Liver (tissue), 3 donors: ENCODE measurements at regions not wholly inside any gene's neighbourhood (a gene's known extent, or its start where the extent isn't known, plus 50 kb on each side); places are given as distances from the start of the nearest gene placed in this dataset.
"Not testable (repeated sequence)": the region's sequence is repeated elsewhere in the genome, so short reads cannot be mapped to it uniquely, and the experiment has no call there.

Experiments
- EGR1 ChIP-seq, 2 donors: IDR thresholded peaks; 2 replicates each; pipeline ENCODE4 v1.6.1; 2016 to 2018; ENCODE audit warnings: antibody characterized with exemption in 2 of 2, low read depth in 2 of 2
- FOXA1 ChIP-seq: IDR thresholded peaks from 2 replicates; pipeline ENCODE4 v1.6.1; 2016; ENCODE audit warnings: antibody characterized with exemption
- GABPA ChIP-seq, 2 donors: IDR thresholded peaks in 1 of 2; conservative IDR thresholded peaks in 1 of 2; 2 replicates each; pipeline ENCODE4 v1.6.1; 2016; ENCODE audit warnings: antibody characterized with exemption in 2 of 2, mild to moderate bottlenecking in 1 of 2, moderate library complexity in 1 of 2
- HNF4A ChIP-seq, 2 donors: conservative IDR thresholded peaks; 2 replicates each; pipeline ENCODE4 v1.6.1; 2016; ENCODE audit warnings: antibody characterized with exemption in 2 of 2, mild to moderate bottlenecking in 2 of 2
- HNF4G ChIP-seq: IDR thresholded peaks from 2 replicates; pipeline ENCODE4 v1.6.1; 2016; ENCODE audit warnings: antibody characterized with exemption
- JUND ChIP-seq, 2 donors: IDR thresholded peaks; 2 replicates each; pipeline ENCODE4 v1.6.1; 2016; ENCODE audit warnings: antibody characterized with exemption in 2 of 2
- RAD21 ChIP-seq, 2 donors: IDR thresholded peaks; 2 replicates each; pipeline ENCODE4 v1.6.1; 2016; ENCODE audit warnings: antibody characterized with exemption in 2 of 2, mild to moderate bottlenecking in 2 of 2
- SP1 ChIP-seq: IDR thresholded peaks from 2 replicates; pipeline ENCODE4 v1.6.1; 2018; ENCODE audit warnings: antibody characterized with exemption, mild to moderate bottlenecking
- TAF1 ChIP-seq: conservative IDR thresholded peaks from 2 replicates; pipeline ENCODE4 v1.6.1; 2016; ENCODE audit warnings: antibody characterized with exemption, mild to moderate bottlenecking
- YY1 ChIP-seq: IDR thresholded peaks from 2 replicates; pipeline ENCODE4 v1.6.1; 2016; ENCODE audit warnings: antibody characterized with exemption, mild to moderate bottlenecking
- TF ChIP-seq, protein P1 (sequence below): fragments of 150-350 bp; IDR thresholded peaks from 2 replicates; pipeline ENCODE4 v1.5.1; 2017; ENCODE audit warnings: improper control_type of control experiment, low read depth, low read length; ENCODE audit not compliant: missing input control
- TF ChIP-seq, protein P2 (sequence below): IDR thresholded peaks from 2 replicates; pipeline ENCODE4 v1.6.1; 2016; ENCODE audit warnings: antibody characterized with exemption, mild to moderate bottlenecking
- TF ChIP-seq, protein P3 (sequence below): IDR thresholded peaks from 2 replicates; pipeline ENCODE4 v1.6.1; 2016; ENCODE audit warnings: antibody characterized with exemption
- TF ChIP-seq, protein P4 (sequence below): IDR thresholded peaks from 2 replicates; pipeline ENCODE4 v1.6.1; 2016; ENCODE audit warnings: antibody characterized with exemption
- donor health status: healthy.
- donor health status: healthy.

DNA sequence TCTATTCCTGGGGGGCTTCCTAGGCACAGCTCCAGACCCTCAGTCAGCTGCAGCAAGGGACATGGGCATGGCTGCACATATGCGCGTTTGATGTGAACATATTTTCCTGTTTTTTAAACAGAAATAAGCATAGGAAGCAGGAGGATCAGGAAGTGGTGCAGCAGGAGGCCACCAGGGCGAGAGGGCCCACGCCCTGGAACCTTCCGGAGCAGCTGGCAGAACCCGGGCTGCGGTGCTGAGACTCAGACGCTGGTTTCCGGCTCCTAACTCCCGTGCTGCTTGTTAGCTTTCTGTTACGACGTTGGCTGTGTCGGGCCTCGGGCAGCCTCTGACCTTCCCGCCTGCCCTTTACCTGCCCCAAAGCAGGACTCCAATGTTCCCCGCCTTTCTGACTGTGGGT lies 5399.5 kb upstream of the TPTE start:
- TF ChIP-seq, protein P1, sequence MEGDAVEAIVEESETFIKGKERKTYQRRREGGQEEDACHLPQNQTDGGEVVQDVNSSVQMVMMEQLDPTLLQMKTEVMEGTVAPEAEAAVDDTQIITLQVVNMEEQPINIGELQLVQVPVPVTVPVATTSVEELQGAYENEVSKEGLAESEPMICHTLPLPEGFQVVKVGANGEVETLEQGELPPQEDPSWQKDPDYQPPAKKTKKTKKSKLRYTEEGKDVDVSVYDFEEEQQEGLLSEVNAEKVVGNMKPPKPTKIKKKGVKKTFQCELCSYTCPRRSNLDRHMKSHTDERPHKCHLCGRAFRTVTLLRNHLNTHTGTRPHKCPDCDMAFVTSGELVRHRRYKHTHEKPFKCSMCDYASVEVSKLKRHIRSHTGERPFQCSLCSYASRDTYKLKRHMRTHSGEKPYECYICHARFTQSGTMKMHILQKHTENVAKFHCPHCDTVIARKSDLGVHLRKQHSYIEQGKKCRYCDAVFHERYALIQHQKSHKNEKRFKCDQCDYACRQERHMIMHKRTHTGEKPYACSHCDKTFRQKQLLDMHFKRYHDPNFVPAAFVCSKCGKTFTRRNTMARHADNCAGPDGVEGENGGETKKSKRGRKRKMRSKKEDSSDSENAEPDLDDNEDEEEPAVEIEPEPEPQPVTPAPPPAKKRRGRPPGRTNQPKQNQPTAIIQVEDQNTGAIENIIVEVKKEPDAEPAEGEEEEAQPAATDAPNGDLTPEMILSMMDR: not testable (repeated sequence)
- TF ChIP-seq JUND (IDR thresholded peaks at IDR 0.05); HNF4G; TAF1; RAD21 (IDR thresholded peaks at IDR 0.05); HNF4A (conservative IDR thresholded peaks at IDR 0.05); GABPA (IDR thresholded peaks at IDR 0.05 in 1 of 2, conservative IDR thresholded peaks at IDR 0.05 in 1 of 2); SP1; EGR1 (IDR thresholded peaks at IDR 0.05; ENCODE audit: low read depth in 2 of 2); YY1; FOXA1: not testable (repeated sequence)
- TF ChIP-seq, protein P2, sequence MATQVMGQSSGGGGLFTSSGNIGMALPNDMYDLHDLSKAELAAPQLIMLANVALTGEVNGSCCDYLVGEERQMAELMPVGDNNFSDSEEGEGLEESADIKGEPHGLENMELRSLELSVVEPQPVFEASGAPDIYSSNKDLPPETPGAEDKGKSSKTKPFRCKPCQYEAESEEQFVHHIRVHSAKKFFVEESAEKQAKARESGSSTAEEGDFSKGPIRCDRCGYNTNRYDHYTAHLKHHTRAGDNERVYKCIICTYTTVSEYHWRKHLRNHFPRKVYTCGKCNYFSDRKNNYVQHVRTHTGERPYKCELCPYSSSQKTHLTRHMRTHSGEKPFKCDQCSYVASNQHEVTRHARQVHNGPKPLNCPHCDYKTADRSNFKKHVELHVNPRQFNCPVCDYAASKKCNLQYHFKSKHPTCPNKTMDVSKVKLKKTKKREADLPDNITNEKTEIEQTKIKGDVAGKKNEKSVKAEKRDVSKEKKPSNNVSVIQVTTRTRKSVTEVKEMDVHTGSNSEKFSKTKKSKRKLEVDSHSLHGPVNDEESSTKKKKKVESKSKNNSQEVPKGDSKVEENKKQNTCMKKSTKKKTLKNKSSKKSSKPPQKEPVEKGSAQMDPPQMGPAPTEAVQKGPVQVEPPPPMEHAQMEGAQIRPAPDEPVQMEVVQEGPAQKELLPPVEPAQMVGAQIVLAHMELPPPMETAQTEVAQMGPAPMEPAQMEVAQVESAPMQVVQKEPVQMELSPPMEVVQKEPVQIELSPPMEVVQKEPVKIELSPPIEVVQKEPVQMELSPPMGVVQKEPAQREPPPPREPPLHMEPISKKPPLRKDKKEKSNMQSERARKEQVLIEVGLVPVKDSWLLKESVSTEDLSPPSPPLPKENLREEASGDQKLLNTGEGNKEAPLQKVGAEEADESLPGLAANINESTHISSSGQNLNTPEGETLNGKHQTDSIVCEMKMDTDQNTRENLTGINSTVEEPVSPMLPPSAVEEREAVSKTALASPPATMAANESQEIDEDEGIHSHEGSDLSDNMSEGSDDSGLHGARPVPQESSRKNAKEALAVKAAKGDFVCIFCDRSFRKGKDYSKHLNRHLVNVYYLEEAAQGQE: not testable (repeated sequence)
- TF ChIP-seq, protein P3, sequence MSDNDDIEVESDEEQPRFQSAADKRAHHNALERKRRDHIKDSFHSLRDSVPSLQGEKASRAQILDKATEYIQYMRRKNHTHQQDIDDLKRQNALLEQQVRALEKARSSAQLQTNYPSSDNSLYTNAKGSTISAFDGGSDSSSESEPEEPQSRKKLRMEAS: not testable (repeated sequence)
- TF ChIP-seq, protein P4, sequence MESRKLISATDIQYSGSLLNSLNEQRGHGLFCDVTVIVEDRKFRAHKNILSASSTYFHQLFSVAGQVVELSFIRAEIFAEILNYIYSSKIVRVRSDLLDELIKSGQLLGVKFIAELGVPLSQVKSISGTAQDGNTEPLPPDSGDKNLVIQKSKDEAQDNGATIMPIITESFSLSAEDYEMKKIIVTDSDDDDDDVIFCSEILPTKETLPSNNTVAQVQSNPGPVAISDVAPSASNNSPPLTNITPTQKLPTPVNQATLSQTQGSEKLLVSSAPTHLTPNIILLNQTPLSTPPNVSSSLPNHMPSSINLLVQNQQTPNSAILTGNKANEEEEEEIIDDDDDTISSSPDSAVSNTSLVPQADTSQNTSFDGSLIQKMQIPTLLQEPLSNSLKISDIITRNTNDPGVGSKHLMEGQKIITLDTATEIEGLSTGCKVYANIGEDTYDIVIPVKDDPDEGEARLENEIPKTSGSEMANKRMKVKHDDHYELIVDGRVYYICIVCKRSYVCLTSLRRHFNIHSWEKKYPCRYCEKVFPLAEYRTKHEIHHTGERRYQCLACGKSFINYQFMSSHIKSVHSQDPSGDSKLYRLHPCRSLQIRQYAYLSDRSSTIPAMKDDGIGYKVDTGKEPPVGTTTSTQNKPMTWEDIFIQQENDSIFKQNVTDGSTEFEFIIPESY: not testable (repeated sequence)
